ENCODE measurements at regions not wholly inside any gene's neighbourhood (a gene's known extent, or its start where the extent isn't known, plus 50 kb on each side); places are given as distances from the start of the nearest gene placed in this dataset.
A peak's percentile ranks its signal among the peaks of the same experiment; 100 is the strongest.

GRCh38 chr9:107698779-107699178 lies 209.2 kb upstream of the KLF4 start:
- DNase-seq (ENCODE audit: low read depth), result no peak

DNA sequence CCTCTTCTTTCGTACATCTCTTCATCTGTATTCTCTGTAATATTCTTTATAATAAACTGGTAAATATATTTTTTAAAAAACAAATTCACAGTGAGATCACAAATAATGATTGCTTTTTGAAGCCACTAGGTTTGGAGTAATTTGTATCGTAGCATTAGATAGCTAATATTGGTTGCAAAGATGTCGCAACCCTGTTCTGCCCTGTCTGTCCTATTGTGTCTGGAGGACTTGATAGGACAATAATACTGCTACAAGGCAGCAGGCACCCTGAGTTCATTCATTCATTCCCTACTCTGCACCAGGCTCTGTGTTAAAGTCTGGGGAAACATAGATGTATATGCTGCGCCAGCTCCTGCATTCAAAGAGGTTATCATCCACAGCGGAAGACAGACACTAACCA lies 206.7 kb upstream of the KLF4 start:
- no peak for DNase-seq (ENCODE audit: low read depth)

- no peak for DNase-seq (ENCODE audit: low read depth)
These were observed 204.8 kb upstream of the KLF4 start for GRCh38 chr9:107694390-107694789.

DNA sequence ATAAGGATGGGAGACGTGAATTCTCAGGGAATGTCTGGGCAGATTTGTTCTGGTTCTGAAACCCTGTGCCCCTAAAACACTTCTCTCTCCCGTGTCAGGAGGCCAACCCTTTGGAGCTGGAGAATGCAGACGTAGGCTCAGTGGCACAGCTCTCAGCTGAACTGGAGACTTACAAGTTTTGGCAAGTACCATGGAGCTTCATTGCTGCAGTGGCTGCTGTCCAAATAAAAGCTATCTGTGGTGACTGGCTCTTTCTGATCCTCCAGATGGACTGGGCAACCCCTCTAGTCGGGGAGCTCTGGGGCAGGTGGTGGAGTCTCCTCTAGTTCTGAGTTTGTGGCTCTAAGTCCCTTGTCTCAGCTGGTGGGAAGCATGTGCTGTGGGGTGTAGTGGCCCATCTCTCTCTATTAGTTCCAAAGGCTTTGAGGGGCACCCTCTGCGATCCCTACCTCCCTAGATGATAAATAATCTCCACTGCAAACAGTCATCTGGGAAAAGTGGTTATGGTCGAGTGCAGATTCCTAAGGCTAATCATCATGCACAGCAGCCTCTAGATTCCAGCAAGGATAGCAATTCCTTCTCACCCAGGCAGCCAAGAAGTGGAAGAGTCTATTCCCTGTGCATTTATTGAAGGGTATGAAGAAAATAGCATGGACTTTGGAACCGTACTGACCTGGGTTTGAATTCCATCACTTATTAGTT lies 204.2 kb upstream of the KLF4 start:
- peak; percentile 26 for DNase-seq (ENCODE audit: low read depth)

DNA sequence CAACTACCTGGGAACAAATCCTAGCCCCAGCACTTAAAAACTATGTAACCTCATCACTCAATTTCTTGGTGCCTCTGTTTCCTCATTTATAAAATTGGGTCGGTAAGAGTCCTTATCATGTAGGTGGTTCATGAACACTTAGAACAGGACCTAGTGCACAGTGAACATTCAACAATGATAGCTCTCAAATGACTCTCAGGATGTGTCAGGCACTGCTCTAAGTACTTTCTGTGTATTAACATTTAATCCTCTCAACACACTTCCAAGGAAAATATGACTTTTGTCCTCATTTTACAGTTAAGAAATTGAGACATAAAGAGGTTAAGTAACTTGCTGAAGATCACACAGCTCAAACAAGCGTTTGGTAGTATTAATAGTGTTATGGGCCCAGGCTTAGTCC lies 202.1 kb upstream of the KLF4 start:
- DNase-seq (ENCODE audit: low read depth), result no peak

- DNase-seq (ENCODE audit: low read depth), result no peak
These were observed 200.5 kb upstream of the KLF4 start for GRCh38 chr9:107690021-107690420.

DNA sequence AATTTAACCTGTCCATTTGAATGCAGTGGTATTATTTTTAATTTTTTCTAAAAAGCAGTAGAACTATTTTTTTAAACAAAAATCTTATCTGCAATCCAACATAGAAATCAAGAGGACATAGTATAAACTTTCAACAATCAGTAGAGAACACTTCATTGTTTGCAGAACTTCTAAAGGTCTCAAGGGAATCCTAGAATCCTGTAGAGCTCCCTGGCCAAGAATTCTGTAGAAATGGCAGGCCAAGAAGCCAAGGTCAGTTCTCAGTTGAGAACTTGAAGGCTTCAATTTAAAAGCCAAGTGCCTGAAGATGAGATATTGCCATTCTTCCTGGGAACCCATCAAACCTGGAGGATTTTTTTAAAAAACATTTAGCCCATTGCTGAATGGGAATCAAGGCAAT lies 199.2 kb upstream of the KLF4 start:
- DNase-seq (ENCODE audit: low read depth), result no peak

DNA sequence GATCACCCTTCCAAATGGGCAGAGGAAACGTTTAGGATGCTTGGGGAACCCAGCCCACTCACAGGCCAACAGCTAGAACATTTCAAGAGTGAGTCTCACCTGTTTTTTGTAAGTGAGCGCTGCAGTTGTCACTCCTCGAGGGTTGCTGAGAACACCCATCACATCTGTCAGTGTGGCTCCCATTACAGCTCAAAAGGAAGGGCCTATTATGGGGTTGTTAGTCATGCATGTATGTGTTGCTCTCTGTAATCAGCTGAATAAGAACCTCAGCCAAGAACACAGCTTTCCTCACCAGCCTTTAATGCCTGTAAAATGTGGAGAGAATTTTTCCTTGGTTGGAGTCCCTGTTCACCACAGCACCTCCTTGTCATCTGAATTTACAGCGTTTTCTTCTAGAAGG lies 196.3 kb upstream of the KLF4 start:
- DNase-seq (ENCODE audit: low read depth), result no peak

DNA sequence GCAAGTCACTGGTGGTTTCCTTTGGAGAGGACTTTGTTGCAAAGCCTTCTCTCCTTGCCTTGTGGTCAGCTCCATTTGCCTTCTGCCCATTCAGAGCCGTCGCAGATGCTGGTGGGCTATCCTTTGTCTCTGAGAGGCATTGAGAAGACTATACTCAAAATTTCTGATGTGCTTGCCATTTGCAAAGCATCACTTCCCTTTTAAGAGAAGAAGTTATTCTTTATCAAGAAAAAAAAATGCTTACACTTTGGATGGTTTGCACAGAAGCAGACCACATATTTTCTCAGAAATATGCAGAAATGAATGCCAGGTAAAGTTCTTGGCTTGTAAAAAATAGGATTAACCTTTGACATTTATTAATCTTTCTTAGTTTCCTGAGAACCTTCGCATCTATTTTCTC lies 195.8 kb upstream of the KLF4 start:
- no peak for DNase-seq (ENCODE audit: low read depth)

GRCh38 chr9:107684224-107684623 lies 194.7 kb upstream of the KLF4 start:
- DNase-seq (ENCODE audit: low read depth), result peak; percentile 62

- DNase-seq (ENCODE audit: low read depth), result no peak
These were observed 194.0 kb upstream of the KLF4 start for GRCh38 chr9:107683566-107683965.

- DNase-seq (ENCODE audit: low read depth), result no peak
These were observed 192.4 kb upstream of the KLF4 start for GRCh38 chr9:107681988-107682387.

GRCh38 chr9:107675351-107676259 lies 186.0 kb upstream of the KLF4 start:
- peak; percentile 12 for DNase-seq (ENCODE audit: low read depth)

- no peak for DNase-seq (ENCODE audit: low read depth)
These were observed 185.2 kb upstream of the KLF4 start for GRCh38 chr9:107674721-107675277.

DNA sequence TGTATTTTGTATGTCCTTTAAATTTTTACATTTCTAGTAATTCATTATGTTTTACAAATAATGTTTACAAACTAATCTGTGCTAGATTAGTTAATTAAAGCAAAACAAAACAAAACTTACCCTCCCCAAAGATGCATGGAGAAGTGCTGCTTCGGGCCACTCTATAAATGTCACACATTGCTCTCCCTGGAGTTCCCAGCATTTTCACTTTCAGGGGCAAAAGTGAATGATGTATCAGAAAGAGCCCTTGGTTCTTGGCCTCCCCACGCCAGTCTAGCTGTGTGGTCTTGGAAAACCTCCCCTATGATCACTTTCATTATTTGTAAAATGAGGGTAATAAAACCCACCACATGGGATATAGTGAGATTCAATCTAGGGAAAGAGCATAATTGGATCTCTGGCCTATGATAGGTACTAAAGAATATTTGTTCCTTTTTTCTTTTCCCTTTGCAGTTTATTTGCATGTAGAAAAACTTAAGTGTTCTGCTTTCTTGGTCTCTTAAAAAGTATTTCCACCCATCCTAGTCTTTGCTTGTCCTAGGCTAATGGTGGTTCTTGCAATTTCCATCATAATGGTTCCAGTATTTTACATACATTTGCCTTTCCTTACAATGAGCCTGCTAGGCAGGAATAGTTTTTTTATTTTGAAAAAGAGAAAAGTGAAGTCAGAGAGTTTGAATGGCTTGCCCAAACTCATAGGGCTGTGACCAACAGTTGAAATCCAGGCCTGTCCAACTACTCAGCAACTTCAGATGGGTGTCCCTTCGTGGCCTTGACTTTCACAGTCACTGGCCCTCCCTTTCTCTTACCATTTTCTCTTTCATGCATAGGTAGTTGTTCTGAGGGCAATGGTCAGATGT lies 184.5 kb upstream of the KLF4 start:
- DNase-seq (ENCODE audit: low read depth), result no peak

DNA sequence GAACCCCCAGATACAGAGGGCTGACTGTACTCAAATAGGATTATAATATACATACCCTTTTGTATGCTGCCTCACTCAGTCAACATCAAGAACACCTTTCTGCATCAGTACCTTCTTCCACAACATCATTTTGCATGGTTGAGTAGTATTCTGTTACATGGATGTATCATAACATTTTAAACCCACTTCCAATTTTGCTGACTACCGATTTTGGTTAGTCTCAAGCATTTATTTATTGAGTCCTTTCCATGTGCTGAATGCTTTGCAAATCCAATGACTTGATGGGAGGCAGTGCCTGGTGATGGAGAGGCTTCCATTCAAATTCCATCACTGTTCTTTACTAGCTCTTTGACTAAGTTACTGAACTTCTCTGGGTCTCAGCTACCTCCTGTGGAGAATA lies 182.0 kb upstream of the KLF4 start:
- no peak for DNase-seq (ENCODE audit: low read depth)

- no peak for DNase-seq (ENCODE audit: low read depth)
These were observed 179.9 kb upstream of the KLF4 start for GRCh38 chr9:107669422-107669821.

- DNase-seq (ENCODE audit: low read depth), result no peak
These were observed 177.9 kb upstream of the KLF4 start for GRCh38 chr9:107667231-107668070.

- DNase-seq (ENCODE audit: low read depth), result no peak
These were observed 175.5 kb upstream of the KLF4 start for GRCh38 chr9:107665057-107665456.

GRCh38 chr9:107660976-107661375 lies 171.4 kb upstream of the KLF4 start:
- DNase-seq (ENCODE audit: low read depth), result no peak

DNA sequence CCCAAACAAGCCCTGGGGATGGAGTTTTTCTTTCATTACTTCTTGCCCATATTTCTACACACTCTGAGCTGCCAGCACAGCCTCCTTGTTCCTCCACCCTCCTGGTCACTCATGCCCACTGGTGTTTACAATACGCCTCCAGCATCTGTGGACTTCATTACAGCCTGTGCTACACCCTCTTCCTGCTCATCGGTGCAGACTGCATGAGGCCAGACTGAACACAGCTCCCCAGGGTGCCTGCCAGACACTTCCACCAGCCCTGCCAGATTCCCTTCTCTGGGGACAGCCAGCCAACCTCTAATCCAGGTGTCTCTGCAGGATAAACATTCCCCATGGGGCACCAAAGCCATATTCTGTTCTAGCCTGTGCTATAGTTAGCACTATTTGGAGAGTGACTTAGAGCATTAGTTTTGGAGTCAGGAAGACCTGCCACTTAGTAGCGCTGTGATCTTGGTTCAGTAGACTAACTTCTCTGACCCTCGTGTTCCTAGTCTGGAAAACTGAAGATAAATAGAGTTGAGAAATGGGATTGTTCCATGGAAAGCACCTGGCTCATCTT lies 163.8 kb upstream of the KLF4 start:
- DNase-seq (ENCODE audit: low read depth), result no peak
